ENCODE measurements at regions not wholly inside any gene's neighbourhood (a gene's known extent, or its start where the extent isn't known, plus 50 kb on each side); places are given as distances from the start of the nearest gene placed in this dataset.

GRCh38 chr4:18390655-18391353, 369.2 kb upstream of the LCORL start:
- TF ChIP-seq ZNF335 (CRISPR knock-in tag; IDR thresholded peaks at IDR 0.05) (no peak), SIN3A (IDR thresholded peaks at IDR 0.05; ENCODE audit: borderline replicate concordance, low read depth, low read length) (no peak), SAP130 (CRISPR knock-in tag; IDR thresholded peaks at IDR 0.05; ENCODE audit: low read depth) (no peak), PRPF4 (IDR thresholded peaks at IDR 0.05; ENCODE audit: low read depth, low read length, poor library complexity, severe bottlenecking) (no peak), ZNF224 (CRISPR knock-in tag; IDR thresholded peaks at IDR 0.05) (no peak), ATF1 (CRISPR knock-in tag; IDR thresholded peaks at IDR 0.05) (no peak), EP300 (IDR thresholded peaks at IDR 0.05; ENCODE audit: low read depth in 2 of 2, low read length in 2 of 2) (no peak), EP300 (CRISPR knock-in tag; IDR thresholded peaks at IDR 0.05; ENCODE audit: borderline replicate concordance) (no peak), NFE2L1 (CRISPR knock-in tag; IDR thresholded peaks at IDR 0.05; ENCODE audit: borderline replicate concordance) (no peak), KLF16 (CRISPR knock-in tag; IDR thresholded peaks at IDR 0.05) (no peak), ZNF362 (CRISPR knock-in tag; IDR thresholded peaks at IDR 0.05; ENCODE audit: borderline replicate concordance) (no peak), POLR2A (IDR thresholded peaks at IDR 0.05; ENCODE audit: insufficient read depth in 1 of 2, low read depth in 2 of 2, low read length in 2 of 2) (no peak), SPEN (CRISPR knock-in tag; IDR thresholded peaks at IDR 0.05; ENCODE audit: low read depth) (no peak), NFIC (IDR thresholded peaks at IDR 0.05; ENCODE audit: low read length) (no peak)

Measured in HepG2 (cell line).